ENCODE measurements at regions not wholly inside any gene's neighbourhood (a gene's known extent, or its start where the extent isn't known, plus 50 kb on each side); places are given as distances from the start of the nearest gene placed in this dataset.

DNA sequence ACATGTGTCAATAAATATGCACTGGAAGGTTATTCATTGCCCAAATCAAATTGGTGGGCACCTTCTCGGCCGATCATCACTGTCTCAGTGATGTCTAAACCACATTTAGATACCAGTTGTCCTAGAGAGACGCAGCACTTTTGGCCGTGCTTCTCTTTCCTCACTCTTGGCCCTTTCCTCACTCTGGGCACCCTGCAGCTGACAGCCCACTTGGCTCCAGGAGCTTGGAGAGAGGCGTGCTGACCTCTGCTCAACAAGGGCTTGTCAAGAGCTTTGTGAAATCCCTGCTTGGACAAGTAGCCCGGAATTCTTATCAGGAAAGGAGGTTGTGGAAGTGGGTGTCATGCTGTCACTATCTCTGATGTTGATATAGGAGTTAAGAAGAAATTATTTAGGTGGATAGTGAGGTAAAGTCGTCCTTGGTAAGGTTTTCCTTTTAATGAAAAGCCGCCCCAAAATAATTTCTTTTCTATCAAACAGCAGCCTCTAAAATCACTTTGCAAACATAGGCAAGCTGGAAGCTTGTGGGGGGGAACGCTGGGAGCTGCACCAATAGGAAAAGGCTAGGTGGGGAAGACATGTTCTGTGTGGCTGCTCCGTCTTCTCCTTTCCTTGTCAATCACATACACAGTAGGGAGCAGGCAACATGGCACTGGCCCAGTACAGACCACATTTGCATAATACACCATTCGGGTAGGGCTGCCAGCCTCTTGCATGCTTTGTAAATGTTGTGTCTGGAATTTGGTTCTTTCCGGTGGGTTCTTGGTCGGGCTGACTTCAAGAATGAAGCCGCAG, 126.8 kb upstream of the UBE3A start:
- no peak overlapping the region for H3K27ac ChIP-seq (ENCODE audit: poor library complexity, severe bottlenecking)
- H3K4me1 ChIP-seq (ENCODE audit: insufficient read depth, poor library complexity, severe bottlenecking) = no peaks in the 10 kb centered on the region
- TF ChIP-seq, protein P1, sequence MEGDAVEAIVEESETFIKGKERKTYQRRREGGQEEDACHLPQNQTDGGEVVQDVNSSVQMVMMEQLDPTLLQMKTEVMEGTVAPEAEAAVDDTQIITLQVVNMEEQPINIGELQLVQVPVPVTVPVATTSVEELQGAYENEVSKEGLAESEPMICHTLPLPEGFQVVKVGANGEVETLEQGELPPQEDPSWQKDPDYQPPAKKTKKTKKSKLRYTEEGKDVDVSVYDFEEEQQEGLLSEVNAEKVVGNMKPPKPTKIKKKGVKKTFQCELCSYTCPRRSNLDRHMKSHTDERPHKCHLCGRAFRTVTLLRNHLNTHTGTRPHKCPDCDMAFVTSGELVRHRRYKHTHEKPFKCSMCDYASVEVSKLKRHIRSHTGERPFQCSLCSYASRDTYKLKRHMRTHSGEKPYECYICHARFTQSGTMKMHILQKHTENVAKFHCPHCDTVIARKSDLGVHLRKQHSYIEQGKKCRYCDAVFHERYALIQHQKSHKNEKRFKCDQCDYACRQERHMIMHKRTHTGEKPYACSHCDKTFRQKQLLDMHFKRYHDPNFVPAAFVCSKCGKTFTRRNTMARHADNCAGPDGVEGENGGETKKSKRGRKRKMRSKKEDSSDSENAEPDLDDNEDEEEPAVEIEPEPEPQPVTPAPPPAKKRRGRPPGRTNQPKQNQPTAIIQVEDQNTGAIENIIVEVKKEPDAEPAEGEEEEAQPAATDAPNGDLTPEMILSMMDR (IDR thresholded peaks at IDR 0.05; ENCODE audit: poor library complexity, severe bottlenecking) = no peak
- DNase-seq (ENCODE audit: low spot score) (no peak), ATAC-seq (ENCODE audit: low read depth) (no peak)
- H3K36me3 ChIP-seq (ENCODE audit: low read depth) = no peaks in the 10 kb centered on the region
- H3K4me3 ChIP-seq (ENCODE audit: severe bottlenecking) = no peak overlapping the region
- H3K9me3 ChIP-seq (ENCODE audit: severe bottlenecking) = no peaks in the 10 kb centered on the region
- H3K27me3 ChIP-seq (ENCODE audit: insufficient read depth, poor library complexity, severe bottlenecking) = no peaks in the 10 kb centered on the region

DNA sequence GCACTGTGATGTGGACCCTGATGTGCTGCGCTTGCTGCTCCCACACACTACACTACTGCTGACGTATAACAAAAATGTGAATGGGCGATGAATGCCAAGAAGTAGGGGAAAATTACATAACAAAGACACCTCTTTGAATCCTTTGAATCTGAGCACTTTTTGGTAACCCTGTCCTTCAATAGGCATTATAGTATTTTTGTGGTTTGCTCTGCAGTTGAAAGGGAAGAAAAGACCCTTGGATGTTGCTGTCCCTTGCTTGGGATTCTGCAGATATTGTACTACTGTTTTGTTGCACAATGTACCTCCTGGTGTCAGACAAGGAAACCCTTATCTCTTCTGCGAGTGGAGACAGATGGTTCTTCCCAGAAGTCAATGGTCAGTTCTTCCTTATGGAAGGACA, 124.8 kb upstream of the UBE3A start:
- TF ChIP-seq, protein P1 (IDR thresholded peaks at IDR 0.05; ENCODE audit: poor library complexity, severe bottlenecking) = no peak
- no peak overlapping the region for H3K4me3 ChIP-seq (ENCODE audit: severe bottlenecking)
- ATAC-seq (ENCODE audit: low read depth) (no peak), DNase-seq (ENCODE audit: low spot score) (no peak)
- no peak overlapping the region for H3K27ac ChIP-seq (ENCODE audit: poor library complexity, severe bottlenecking)
- H3K27me3 ChIP-seq (ENCODE audit: insufficient read depth, poor library complexity, severe bottlenecking) = no peaks in the 10 kb centered on the region
- no peaks in the 10 kb centered on the region for H3K9me3 ChIP-seq (ENCODE audit: severe bottlenecking)
- no peaks in the 10 kb centered on the region for H3K36me3 ChIP-seq (ENCODE audit: low read depth)
- no peaks in the 10 kb centered on the region for H3K4me1 ChIP-seq (ENCODE audit: insufficient read depth, poor library complexity, severe bottlenecking)

DNA sequence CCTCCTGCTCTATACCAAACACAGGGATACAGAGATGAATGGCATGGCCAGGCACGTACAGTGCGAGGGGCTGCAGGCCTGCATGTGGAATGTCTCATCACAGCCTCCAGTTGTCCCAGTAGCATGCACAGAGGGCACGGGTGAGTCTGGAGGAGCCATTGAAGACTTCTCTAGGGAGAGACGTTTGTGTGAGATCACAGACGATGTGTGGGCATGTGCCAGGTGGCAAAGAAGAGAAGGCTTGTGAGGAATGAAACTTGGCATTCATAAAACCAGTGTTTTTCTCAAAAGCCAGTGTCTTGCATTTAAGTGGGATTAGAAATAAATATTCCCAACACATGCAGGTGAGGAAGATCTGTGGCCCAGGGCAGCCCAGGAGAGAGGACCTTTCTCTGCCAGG, 119.1 kb upstream of the UBE3A start:
- Histone ChIP-seq H3K27ac (ENCODE audit: poor library complexity, severe bottlenecking) (no peak overlapping the region), H3K4me3 (ENCODE audit: severe bottlenecking) (no peak overlapping the region), H3K9me3 (ENCODE audit: severe bottlenecking) (no peaks in the 10 kb centered on the region), H3K36me3 (ENCODE audit: low read depth) (no peaks in the 10 kb centered on the region), H3K27me3 (ENCODE audit: insufficient read depth, poor library complexity, severe bottlenecking) (no peaks in the 10 kb centered on the region), H3K4me1 (ENCODE audit: insufficient read depth, poor library complexity, severe bottlenecking) (no peaks in the 10 kb centered on the region)
- DNase-seq (ENCODE audit: low spot score) (no peak), ATAC-seq (ENCODE audit: low read depth) (no peak)
- TF ChIP-seq, protein P1 (IDR thresholded peaks at IDR 0.05; ENCODE audit: poor library complexity, severe bottlenecking) = no peak

- no peaks in the 10 kb centered on the region for H3K27me3 ChIP-seq (ENCODE audit: insufficient read depth, poor library complexity, severe bottlenecking)
- no peaks in the 10 kb centered on the region for H3K9me3 ChIP-seq (ENCODE audit: severe bottlenecking)
- H3K27ac ChIP-seq (ENCODE audit: poor library complexity, severe bottlenecking) = no peak overlapping the region
- no peak overlapping the region for H3K4me3 ChIP-seq (ENCODE audit: severe bottlenecking)
- no peaks in the 10 kb centered on the region for H3K4me1 ChIP-seq (ENCODE audit: insufficient read depth, poor library complexity, severe bottlenecking)
- DNase-seq (ENCODE audit: low spot score) (no peak), ATAC-seq (ENCODE audit: low read depth) (no peak)
- no peaks in the 10 kb centered on the region for H3K36me3 ChIP-seq (ENCODE audit: low read depth)
- TF ChIP-seq, protein P1 (IDR thresholded peaks at IDR 0.05; ENCODE audit: poor library complexity, severe bottlenecking) = no peak
Observed at GRCh38 chr15:25556136-25556535, 117.3 kb upstream of the UBE3A start.

DNA sequence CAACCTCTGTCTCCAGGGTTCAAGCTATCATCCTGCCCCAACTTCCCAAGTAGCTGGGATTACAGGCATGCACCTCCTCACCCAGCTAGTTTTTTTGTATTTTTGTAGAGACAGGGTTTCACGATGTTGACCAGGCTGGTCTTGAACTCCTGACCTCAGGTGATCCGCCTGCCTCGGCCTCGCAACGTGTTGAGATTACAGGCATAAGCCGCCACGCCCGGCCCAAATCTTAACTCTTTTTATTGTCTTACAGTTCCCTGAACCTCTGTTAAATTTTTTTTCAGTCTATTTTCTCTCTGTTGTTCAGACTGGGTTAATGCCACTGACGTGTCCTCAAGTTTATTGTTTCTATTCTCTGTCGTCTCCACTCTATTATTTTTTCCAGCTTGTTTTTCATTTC, 115.8 kb upstream of the UBE3A start:
- Histone ChIP-seq H3K36me3 (ENCODE audit: low read depth) (no peaks in the 10 kb centered on the region), H3K9me3 (ENCODE audit: severe bottlenecking) (no peaks in the 10 kb centered on the region), H3K4me3 (ENCODE audit: severe bottlenecking) (no peak overlapping the region), H3K27ac (ENCODE audit: poor library complexity, severe bottlenecking) (no peak overlapping the region), H3K4me1 (ENCODE audit: insufficient read depth, poor library complexity, severe bottlenecking) (no peaks in the 10 kb centered on the region), H3K27me3 (ENCODE audit: insufficient read depth, poor library complexity, severe bottlenecking) (peaks cover 4% of the 10 kb centered on the region)
- TF ChIP-seq, protein P1 (IDR thresholded peaks at IDR 0.05; ENCODE audit: poor library complexity, severe bottlenecking) = no peak
- no peak for DNase-seq (ENCODE audit: low spot score)
- ATAC-seq (ENCODE audit: low read depth) = no peak

All from RWPE2 (cell line).